Astrocyte of the spinal cord (primary cell): ENCODE measurements at regions not wholly inside any gene's neighbourhood (a gene's known extent, or its start where the extent isn't known, plus 50 kb on each side); places are given as distances from the start of the nearest gene placed in this dataset.

Source experiments
- DNase-seq: peaks from one replicate; pipeline ENCODE4 v3.0.0; 2011; ENCODE audit warnings: low read depth, low spot score
- H3K4me3 ChIP-seq: 2 replicates; pipeline ENCODE4 v1.5.1; 2011; ENCODE audit warnings: low read depth, mild to moderate bottlenecking, low read length, moderate library complexity
- CTCF ChIP-seq: IDR thresholded peaks from 2 replicates; pipeline ENCODE4 v1.5.1; 2012; ENCODE audit warnings: low read depth, mild to moderate bottlenecking, low read length, inconsistent platforms
- in situ Hi-C: cut with HindIII; loops from 2 replicates; pipeline ENCODE4 v1.10.0; 2017; ENCODE audit warnings: low sequenced_read_pairs

- in situ Hi-C loops, result no loop called here
- no peak for TF ChIP-seq CTCF
- DNase-seq, result no peak
- no peak overlapping the region for H3K4me3 ChIP-seq
These were observed 171.8 kb upstream of the FOXF1 start for GRCh38 chr16:86338403-86339115.

GRCh38 chr16:86342161-86342834 is 168.0 kb upstream of the FOXF1 start:
- in situ Hi-C loops, result no loop called here
- TF ChIP-seq CTCF, result no peak
- H3K4me3 ChIP-seq, result no peak overlapping the region
- no peak for DNase-seq

- TF ChIP-seq CTCF, result no peak
- no peak overlapping the region for H3K4me3 ChIP-seq
- in situ Hi-C loops, result no loop called here
- DNase-seq, result peak; percentile 66
These were observed 167.1 kb upstream of the FOXF1 start for GRCh38 chr16:86343027-86343795.

- no peak overlapping the region for H3K4me3 ChIP-seq
- in situ Hi-C loops, result no loop called here
- DNase-seq, result peak; percentile 3
- TF ChIP-seq CTCF, result no peak
These were observed 166.3 kb upstream of the FOXF1 start for GRCh38 chr16:86343796-86344585.

GRCh38 chr16:86344586-86344871 is 165.8 kb upstream of the FOXF1 start:
- TF ChIP-seq CTCF, result no peak
- no peak for DNase-seq
- in situ Hi-C loops, result no loop called here
- H3K4me3 ChIP-seq, result no peak overlapping the region

- H3K4me3 ChIP-seq, result no peak overlapping the region
- in situ Hi-C loops, result no loop called here
- TF ChIP-seq CTCF, result no peak
- no peak for DNase-seq
These were observed 165.4 kb upstream of the FOXF1 start for GRCh38 chr16:86344881-86345280.
